ENCODE measurements at regions not wholly inside any gene's neighbourhood (a gene's known extent, or its start where the extent isn't known, plus 50 kb on each side); places are given as distances from the start of the nearest gene placed in this dataset.
"Not testable (repeated sequence)": the region's sequence is repeated elsewhere in the genome, so short reads cannot be mapped to it uniquely, and the experiment has no call there.

GRCh38 chr3:152581951-152582350, 253.0 kb upstream of the P2RY1 start:
- DNase-seq (ENCODE audit: low read depth), result no peak

- DNase-seq (ENCODE audit: low read depth), result no peak
Observed at GRCh38 chr3:152583963-152584362, 251.0 kb upstream of the P2RY1 start.

GRCh38 chr3:152586974-152587373, 248.0 kb upstream of the P2RY1 start:
- DNase-seq (ENCODE audit: low read depth), result no peak

GRCh38 chr3:152587861-152588260, 247.1 kb upstream of the P2RY1 start:
- no peak for DNase-seq (ENCODE audit: low read depth)

GRCh38 chr3:152589644-152590043, 245.3 kb upstream of the P2RY1 start:
- DNase-seq (ENCODE audit: low read depth), result no peak

GRCh38 chr3:152591515-152591914, 243.4 kb upstream of the P2RY1 start:
- DNase-seq (ENCODE audit: low read depth), result no peak

GRCh38 chr3:152593242-152593641, 241.7 kb upstream of the P2RY1 start:
- no peak for DNase-seq (ENCODE audit: low read depth)

- peak; percentile 76 for DNase-seq (ENCODE audit: low read depth)
Observed at GRCh38 chr3:152595975-152596821, 238.7 kb upstream of the P2RY1 start.

GRCh38 chr3:152596832-152597231, 238.1 kb upstream of the P2RY1 start:
- DNase-seq (ENCODE audit: low read depth), result not testable (repeated sequence)

GRCh38 chr3:152606146-152606545, 228.8 kb upstream of the P2RY1 start:
- DNase-seq (ENCODE audit: low read depth), result no peak

- DNase-seq (ENCODE audit: low read depth), result no peak
Observed at GRCh38 chr3:152607179-152607578, 227.8 kb upstream of the P2RY1 start.

- DNase-seq (ENCODE audit: low read depth), result no peak
Observed at GRCh38 chr3:152608696-152609594, 226.0 kb upstream of the P2RY1 start.

GRCh38 chr3:152609891-152610290, 225.0 kb upstream of the P2RY1 start:
- DNase-seq (ENCODE audit: low read depth), result no peak

- no peak for DNase-seq (ENCODE audit: low read depth)
Observed at GRCh38 chr3:152610622-152611021, 224.3 kb upstream of the P2RY1 start.

- DNase-seq (ENCODE audit: low read depth), result no peak
Observed at GRCh38 chr3:152611905-152612304, 223.0 kb upstream of the P2RY1 start.

- no peak for DNase-seq (ENCODE audit: low read depth)
Observed at GRCh38 chr3:152613851-152614250, 221.1 kb upstream of the P2RY1 start.

GRCh38 chr3:152615681-152616080, 219.2 kb upstream of the P2RY1 start:
- DNase-seq (ENCODE audit: low read depth), result no peak

- no peak for DNase-seq (ENCODE audit: low read depth)
Observed at GRCh38 chr3:152617609-152618008, 217.3 kb upstream of the P2RY1 start.

GRCh38 chr3:152618529-152618928, 216.4 kb upstream of the P2RY1 start:
- no peak for DNase-seq (ENCODE audit: low read depth)

- no peak for DNase-seq (ENCODE audit: low read depth)
Observed at GRCh38 chr3:152619691-152620090, 215.2 kb upstream of the P2RY1 start.

GRCh38 chr3:152620395-152620794, 214.5 kb upstream of the P2RY1 start:
- DNase-seq (ENCODE audit: low read depth), result no peak

GRCh38 chr3:152621006-152621868, 213.7 kb upstream of the P2RY1 start:
- DNase-seq (ENCODE audit: low read depth), result no peak
